GM18511 (cell line): ENCODE measurements at regions not wholly inside any gene's neighbourhood (a gene's known extent, or its start where the extent isn't known, plus 50 kb on each side); places are given as distances from the start of the nearest gene placed in this dataset.

ENCODE experiments used
- ATAC-seq: cut with Tn5 transposase; IDR thresholded peaks from one replicate; pipeline ENCODE4 v1.9.1; 2021; ENCODE audit warnings: mild to moderate bottlenecking, moderate library complexity; ENCODE audit not compliant: unreplicated experiment

- no peak for ATAC-seq
Measured at GRCh38 chr2:57862727-57863126, 183.9 kb upstream of the VRK2 start.

- ATAC-seq: no peak
Measured at GRCh38 chr2:57864926-57865325, 181.7 kb upstream of the VRK2 start.

- ATAC-seq: no peak
Measured at GRCh38 chr2:57867730-57868129, 178.9 kb upstream of the VRK2 start.

- ATAC-seq: no peak
Measured at GRCh38 chr2:57868619-57869139, 177.9 kb upstream of the VRK2 start.

GRCh38 chr2:57869758-57870344 is 176.8 kb upstream of the VRK2 start:
- no peak for ATAC-seq

GRCh38 chr2:57876313-57876712 is 170.3 kb upstream of the VRK2 start:
- peak; percentile 70 for ATAC-seq

GRCh38 chr2:57877811-57878170 is 168.8 kb upstream of the VRK2 start:
- ATAC-seq: no peak

GRCh38 chr2:57878171-57878865 is 168.3 kb upstream of the VRK2 start:
- no peak for ATAC-seq

GRCh38 chr2:57878866-57879210 is 167.8 kb upstream of the VRK2 start:
- ATAC-seq: no peak

GRCh38 chr2:57880446-57880845 is 166.2 kb upstream of the VRK2 start:
- ATAC-seq: no peak

- ATAC-seq: no peak
Measured at GRCh38 chr2:57880967-57881366, 165.6 kb upstream of the VRK2 start.

- no peak for ATAC-seq
Measured at GRCh38 chr2:57881998-57882888, 164.4 kb upstream of the VRK2 start.

- ATAC-seq: no peak
Measured at GRCh38 chr2:57882895-57883515, 163.6 kb upstream of the VRK2 start.

- no peak for ATAC-seq
Measured at GRCh38 chr2:57884281-57884680, 162.3 kb upstream of the VRK2 start.

GRCh38 chr2:57885742-57886141 is 160.9 kb upstream of the VRK2 start:
- no peak for ATAC-seq

GRCh38 chr2:57886161-57886786 is 160.3 kb upstream of the VRK2 start:
- no peak for ATAC-seq

- no peak for ATAC-seq
Measured at GRCh38 chr2:57888463-57888862, 158.1 kb upstream of the VRK2 start.

GRCh38 chr2:57890464-57890863 is 156.1 kb upstream of the VRK2 start:
- peak; percentile 47 for ATAC-seq

- no peak for ATAC-seq
Measured at GRCh38 chr2:57891086-57891712, 155.4 kb upstream of the VRK2 start.

GRCh38 chr2:57892920-57893319 is 153.7 kb upstream of the VRK2 start:
- peak; percentile 72 for ATAC-seq
